ENCODE measurements at regions not wholly inside any gene's neighbourhood (a gene's known extent, or its start where the extent isn't known, plus 50 kb on each side); places are given as distances from the start of the nearest gene placed in this dataset.

DNA sequence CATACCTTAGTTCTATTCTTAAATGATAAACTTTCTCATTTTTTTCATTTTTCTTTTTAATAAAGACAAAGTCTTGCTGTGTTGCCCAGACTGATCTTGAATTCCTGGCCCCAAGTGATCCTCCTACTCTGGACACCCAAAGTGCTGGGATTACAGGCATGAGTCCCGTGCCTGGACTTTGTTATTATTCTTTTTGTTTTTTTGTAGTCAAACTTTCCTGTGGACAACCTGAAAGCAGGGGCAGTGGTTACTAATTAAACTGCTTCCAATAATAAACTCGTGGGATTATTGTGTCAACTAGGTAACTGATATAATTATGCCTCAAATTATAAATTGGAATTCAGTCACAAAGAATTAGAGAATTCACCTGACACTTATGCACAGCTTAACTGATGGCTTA, 107.8 kb upstream of the RAPGEF2 start:
- H3K27ac ChIP-seq: no peak overlapping the region
- no peaks in the 10 kb centered on the region for H3K4me1 ChIP-seq
- DNase-seq (no peak), ATAC-seq (no peak)
- H3K4me3 ChIP-seq: no peak overlapping the region
- TF ChIP-seq, protein P1, sequence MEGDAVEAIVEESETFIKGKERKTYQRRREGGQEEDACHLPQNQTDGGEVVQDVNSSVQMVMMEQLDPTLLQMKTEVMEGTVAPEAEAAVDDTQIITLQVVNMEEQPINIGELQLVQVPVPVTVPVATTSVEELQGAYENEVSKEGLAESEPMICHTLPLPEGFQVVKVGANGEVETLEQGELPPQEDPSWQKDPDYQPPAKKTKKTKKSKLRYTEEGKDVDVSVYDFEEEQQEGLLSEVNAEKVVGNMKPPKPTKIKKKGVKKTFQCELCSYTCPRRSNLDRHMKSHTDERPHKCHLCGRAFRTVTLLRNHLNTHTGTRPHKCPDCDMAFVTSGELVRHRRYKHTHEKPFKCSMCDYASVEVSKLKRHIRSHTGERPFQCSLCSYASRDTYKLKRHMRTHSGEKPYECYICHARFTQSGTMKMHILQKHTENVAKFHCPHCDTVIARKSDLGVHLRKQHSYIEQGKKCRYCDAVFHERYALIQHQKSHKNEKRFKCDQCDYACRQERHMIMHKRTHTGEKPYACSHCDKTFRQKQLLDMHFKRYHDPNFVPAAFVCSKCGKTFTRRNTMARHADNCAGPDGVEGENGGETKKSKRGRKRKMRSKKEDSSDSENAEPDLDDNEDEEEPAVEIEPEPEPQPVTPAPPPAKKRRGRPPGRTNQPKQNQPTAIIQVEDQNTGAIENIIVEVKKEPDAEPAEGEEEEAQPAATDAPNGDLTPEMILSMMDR (IDR thresholded peaks at IDR 0.05): no peak
- no peaks in the 10 kb centered on the region for H3K27me3 ChIP-seq
- no peaks in the 10 kb centered on the region for H3K9me3 ChIP-seq
- intact Hi-C loops (cut with DNase I): no loop called here
- no peaks in the 10 kb centered on the region for H3K36me3 ChIP-seq

DNA sequence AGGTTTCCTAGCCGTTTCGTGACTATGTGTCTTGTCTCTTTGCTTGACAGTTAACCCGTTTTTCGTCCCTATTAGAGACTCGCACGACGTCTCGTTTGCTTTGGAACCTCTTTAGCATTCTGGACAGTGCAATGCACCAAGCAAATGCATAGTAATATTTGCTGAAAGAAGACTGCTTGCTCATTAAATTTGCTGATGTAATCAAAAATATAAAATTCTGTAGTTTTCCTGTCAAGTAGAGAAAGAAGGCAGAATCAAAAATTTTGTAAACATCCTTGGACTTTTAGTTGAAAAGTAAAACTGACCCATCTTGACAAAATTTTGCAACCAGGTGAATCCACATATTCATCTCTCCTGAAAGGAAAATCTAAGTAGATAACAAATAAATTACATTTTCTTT, 106.9 kb upstream of the RAPGEF2 start:
- ATAC-seq (no peak), DNase-seq (no peak)
- H3K4me3 ChIP-seq: no peak overlapping the region
- intact Hi-C loops (cut with DNase I): no loop called here
- no peaks in the 10 kb centered on the region for H3K36me3 ChIP-seq
- TF ChIP-seq, protein P1 (IDR thresholded peaks at IDR 0.05): no peak
- no peaks in the 10 kb centered on the region for H3K4me1 ChIP-seq
- no peak overlapping the region for H3K27ac ChIP-seq
- no peaks in the 10 kb centered on the region for H3K9me3 ChIP-seq
- H3K27me3 ChIP-seq: no peaks in the 10 kb centered on the region

DNA sequence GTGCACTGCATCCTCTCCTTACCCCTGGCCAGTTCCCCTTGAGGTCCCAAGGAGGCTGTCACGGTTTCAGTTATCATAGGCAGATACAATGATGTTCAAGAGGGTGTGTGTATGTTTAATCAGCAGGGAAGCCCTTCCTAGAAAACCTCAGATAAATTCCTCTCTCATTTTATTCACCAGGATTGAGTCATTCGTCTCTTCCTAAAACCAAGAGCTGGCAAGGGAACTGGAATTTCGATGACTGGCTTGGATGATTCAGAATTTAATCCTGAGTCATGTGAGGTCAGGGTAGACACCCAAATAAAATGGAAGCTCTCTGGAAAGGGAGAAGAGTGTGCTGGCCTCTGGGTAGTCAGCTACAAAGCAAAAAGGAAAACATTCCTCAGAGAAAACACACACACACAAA, 106.2 kb upstream of the RAPGEF2 start:
- no peak for ATAC-seq
- TF ChIP-seq, protein P1 (IDR thresholded peaks at IDR 0.05): no peak
- intact Hi-C loops (cut with DNase I): no loop called here
- DNase-seq: no peak
- Histone ChIP-seq H3K4me3 (no peak overlapping the region), H3K36me3 (no peaks in the 10 kb centered on the region), H3K4me1 (no peaks in the 10 kb centered on the region), H3K27ac (no peak overlapping the region), H3K9me3 (no peaks in the 10 kb centered on the region), H3K27me3 (no peaks in the 10 kb centered on the region)

DNA sequence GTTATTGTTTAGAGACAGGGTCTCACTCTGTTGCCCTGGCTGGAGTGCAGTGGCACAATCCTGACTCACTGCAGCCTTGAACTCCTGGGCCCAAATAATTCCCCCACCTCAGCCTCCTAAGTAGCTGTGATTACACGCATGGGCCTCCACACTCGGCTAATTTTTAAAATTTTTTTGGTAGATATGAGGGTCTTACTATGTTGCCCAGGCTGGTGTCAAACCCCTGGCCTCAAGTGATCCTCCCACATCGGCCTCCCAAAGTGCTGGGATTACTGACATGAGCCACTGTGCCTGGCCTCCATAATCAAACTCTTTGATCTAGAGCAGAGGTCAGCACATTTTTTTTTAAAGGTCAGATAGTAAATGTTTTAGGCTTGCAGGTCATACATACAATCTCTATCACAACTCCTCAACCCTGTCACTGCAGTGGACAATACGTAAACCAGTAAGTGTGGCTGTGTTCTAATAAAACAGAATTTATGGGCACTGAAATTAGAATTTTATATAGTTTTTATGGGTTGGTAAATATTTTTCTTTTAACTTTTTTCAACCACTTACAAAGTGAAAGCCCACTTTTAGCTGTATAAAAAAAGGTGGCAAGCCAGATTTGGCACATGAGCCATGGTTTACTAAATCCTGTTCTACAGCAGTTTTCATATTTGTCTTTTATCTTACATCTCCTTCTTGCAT, 105.1 kb upstream of the RAPGEF2 start:
- ATAC-seq (no peak), DNase-seq (no peak)
- no peak overlapping the region for H3K27ac ChIP-seq
- intact Hi-C loops (cut with DNase I): no loop called here
- H3K4me1 ChIP-seq: no peaks in the 10 kb centered on the region
- TF ChIP-seq, protein P1 (IDR thresholded peaks at IDR 0.05): no peak
- no peaks in the 10 kb centered on the region for H3K27me3 ChIP-seq
- H3K9me3 ChIP-seq: no peaks in the 10 kb centered on the region
- no peak overlapping the region for H3K4me3 ChIP-seq
- no peaks in the 10 kb centered on the region for H3K36me3 ChIP-seq

DNA sequence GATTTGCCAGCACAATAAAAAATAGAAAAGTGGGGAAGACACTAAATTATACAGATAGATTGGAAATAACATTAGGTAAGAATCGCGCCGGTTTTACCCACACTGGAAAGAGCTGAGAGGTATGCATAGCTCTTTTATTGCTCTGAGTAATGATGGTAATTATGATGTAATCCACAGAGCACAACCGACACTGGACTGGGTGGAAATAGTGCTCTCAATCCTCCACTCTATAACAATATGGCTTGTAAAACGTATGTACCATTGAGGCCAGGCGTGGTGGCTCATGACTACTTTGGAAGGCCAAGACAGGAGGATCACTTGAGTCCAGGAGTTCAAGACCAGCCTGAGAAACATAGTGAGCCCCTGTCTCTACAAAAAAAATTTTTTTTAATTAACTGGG, 104.3 kb upstream of the RAPGEF2 start:
- H3K36me3 ChIP-seq: no peaks in the 10 kb centered on the region
- no peaks in the 10 kb centered on the region for H3K9me3 ChIP-seq
- TF ChIP-seq, protein P1 (IDR thresholded peaks at IDR 0.05): no peak
- no peak overlapping the region for H3K4me3 ChIP-seq
- no peak for DNase-seq
- H3K27ac ChIP-seq: no peak overlapping the region
- H3K27me3 ChIP-seq: no peaks in the 10 kb centered on the region
- ATAC-seq: no peak
- H3K4me1 ChIP-seq: no peaks in the 10 kb centered on the region
- intact Hi-C loops (cut with DNase I): no loop called here
